Type B pancreatic cell (in vitro differentiated cells): ENCODE measurements at regions not wholly inside any gene's neighbourhood (a gene's known extent, or its start where the extent isn't known, plus 50 kb on each side); places are given as distances from the start of the nearest gene placed in this dataset.

ENCODE experiments used
- DNase-seq: peaks from one replicate; pipeline ENCODE4 v3.0.0; 2021; ENCODE audit warnings: mixed read lengths; ENCODE audit not compliant: unreplicated experiment; ENCODE audit errors: extremely low spot score
- H3K27ac Mint-ChIP-seq: 2 replicates; pipeline ENCODE4 v1.8.0; 2021; ENCODE audit warnings: mild to moderate bottlenecking, mixed read lengths
- H3K27me3 Mint-ChIP-seq: 2 replicates; pipeline ENCODE4 v1.8.0; 2021; ENCODE audit warnings: mixed read lengths
- H3K36me3 Mint-ChIP-seq: 2 replicates; pipeline ENCODE4 v1.8.0; 2021; ENCODE audit warnings: mixed read lengths
- H3K4me1 Mint-ChIP-seq: one replicate; pipeline ENCODE4 v1.8.0; 2021; ENCODE audit warnings: mixed read lengths; ENCODE audit not compliant: unreplicated experiment
- H3K4me3 Mint-ChIP-seq: 2 replicates; pipeline ENCODE4 v1.8.0; 2021; ENCODE audit warnings: mild to moderate bottlenecking, mixed read lengths
- H3K9me3 Mint-ChIP-seq: 2 replicates; pipeline ENCODE4 v1.8.0; 2021; ENCODE audit warnings: mixed read lengths
- TF ChIP-seq, protein P1 (sequence below): fragments of 200-600 bp; sonication (generic); conservative IDR thresholded peaks from 2 replicates; pipeline ENCODE4 v1.5.0; 2021; ENCODE audit warnings: antibody characterized with exemption, mild to moderate bottlenecking

DNA sequence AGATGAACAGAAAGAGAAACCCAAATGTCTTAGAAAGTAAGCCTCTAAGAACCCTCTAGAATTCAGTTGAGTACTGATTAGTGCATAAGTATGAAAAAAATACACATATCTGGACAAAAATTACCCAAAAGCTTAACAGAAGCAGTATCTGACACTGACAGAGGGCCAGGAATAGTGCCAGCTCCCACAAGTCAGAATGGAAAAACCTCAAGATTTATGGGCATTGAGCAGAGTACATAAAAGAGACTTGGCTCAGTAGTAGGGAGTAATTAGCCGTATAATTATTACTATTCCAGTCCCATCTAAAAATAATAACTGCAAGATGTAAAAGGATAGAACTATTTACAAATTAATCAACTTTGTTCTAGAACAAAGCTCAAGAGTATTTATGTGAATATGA lies 834.5 kb downstream of the FAM181B start:
- H3K9me3 Mint-ChIP-seq: no peaks in the 10 kb centered on the region
- no peak overlapping the region for H3K4me3 Mint-ChIP-seq
- TF ChIP-seq, protein P1, sequence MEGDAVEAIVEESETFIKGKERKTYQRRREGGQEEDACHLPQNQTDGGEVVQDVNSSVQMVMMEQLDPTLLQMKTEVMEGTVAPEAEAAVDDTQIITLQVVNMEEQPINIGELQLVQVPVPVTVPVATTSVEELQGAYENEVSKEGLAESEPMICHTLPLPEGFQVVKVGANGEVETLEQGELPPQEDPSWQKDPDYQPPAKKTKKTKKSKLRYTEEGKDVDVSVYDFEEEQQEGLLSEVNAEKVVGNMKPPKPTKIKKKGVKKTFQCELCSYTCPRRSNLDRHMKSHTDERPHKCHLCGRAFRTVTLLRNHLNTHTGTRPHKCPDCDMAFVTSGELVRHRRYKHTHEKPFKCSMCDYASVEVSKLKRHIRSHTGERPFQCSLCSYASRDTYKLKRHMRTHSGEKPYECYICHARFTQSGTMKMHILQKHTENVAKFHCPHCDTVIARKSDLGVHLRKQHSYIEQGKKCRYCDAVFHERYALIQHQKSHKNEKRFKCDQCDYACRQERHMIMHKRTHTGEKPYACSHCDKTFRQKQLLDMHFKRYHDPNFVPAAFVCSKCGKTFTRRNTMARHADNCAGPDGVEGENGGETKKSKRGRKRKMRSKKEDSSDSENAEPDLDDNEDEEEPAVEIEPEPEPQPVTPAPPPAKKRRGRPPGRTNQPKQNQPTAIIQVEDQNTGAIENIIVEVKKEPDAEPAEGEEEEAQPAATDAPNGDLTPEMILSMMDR: no peak
- H3K27ac Mint-ChIP-seq: no peak overlapping the region
- H3K27me3 Mint-ChIP-seq: no peaks in the 10 kb centered on the region
- no peaks in the 10 kb centered on the region for H3K36me3 Mint-ChIP-seq
- H3K4me1 Mint-ChIP-seq: no peaks in the 10 kb centered on the region
- DNase-seq: no peak

DNA sequence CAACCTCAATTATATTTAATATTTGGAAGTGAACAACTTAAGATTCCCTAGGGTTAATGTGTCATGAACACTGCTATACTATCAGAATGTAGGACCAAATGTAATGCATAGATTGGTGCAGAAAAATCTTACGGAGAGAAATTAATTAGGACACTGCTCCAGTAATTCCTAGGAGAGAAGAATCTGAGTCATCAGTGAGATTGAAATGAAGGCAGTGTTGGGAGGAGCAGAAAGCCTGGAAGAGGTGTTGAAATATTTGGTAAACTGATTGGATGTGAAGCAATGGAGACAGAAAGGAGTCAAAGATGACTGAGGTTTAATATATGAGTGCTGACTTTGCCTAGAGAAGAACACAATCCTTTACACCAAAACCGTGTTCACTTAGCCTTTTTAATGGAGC lies 836.0 kb downstream of the FAM181B start:
- no peaks in the 10 kb centered on the region for H3K9me3 Mint-ChIP-seq
- H3K36me3 Mint-ChIP-seq: no peaks in the 10 kb centered on the region

DNA sequence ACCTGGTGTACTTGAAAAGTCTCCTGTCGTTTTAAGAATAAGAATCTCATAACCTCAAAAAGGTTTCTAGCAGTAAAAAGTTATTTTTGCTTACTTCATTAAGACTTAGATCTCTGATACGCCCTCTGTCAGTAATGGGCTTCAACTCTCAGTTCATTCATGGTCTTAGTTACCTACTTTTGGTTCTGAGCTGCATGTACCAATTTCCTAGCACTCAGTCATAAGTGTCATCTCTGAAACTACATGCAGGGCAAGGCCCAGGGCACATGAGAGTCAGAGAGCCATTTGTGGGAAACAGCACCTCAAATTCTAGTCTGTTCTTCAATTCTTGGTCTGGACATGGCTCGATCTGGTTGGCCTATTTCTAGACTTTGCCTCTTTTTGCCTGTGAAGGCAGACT lies 838.4 kb downstream of the FAM181B start:
- Mint-ChIP-seq H3K4me1 (no peaks in the 10 kb centered on the region), H3K27ac (no peak overlapping the region), H3K9me3 (no peaks in the 10 kb centered on the region), H3K27me3 (no peaks in the 10 kb centered on the region), H3K36me3 (no peaks in the 10 kb centered on the region), H3K4me3 (no peak overlapping the region)
- TF ChIP-seq, protein P1: no peak
- no peak for DNase-seq

More for the DNA sequence above, 836.0 kb downstream of the FAM181B start:
- Mint-ChIP-seq H3K27me3 (no peaks in the 10 kb centered on the region), H3K27ac (no peak overlapping the region), H3K4me1 (no peaks in the 10 kb centered on the region), H3K4me3 (no peak overlapping the region)
- TF ChIP-seq, protein P1: no peak
- DNase-seq: no peak

DNA sequence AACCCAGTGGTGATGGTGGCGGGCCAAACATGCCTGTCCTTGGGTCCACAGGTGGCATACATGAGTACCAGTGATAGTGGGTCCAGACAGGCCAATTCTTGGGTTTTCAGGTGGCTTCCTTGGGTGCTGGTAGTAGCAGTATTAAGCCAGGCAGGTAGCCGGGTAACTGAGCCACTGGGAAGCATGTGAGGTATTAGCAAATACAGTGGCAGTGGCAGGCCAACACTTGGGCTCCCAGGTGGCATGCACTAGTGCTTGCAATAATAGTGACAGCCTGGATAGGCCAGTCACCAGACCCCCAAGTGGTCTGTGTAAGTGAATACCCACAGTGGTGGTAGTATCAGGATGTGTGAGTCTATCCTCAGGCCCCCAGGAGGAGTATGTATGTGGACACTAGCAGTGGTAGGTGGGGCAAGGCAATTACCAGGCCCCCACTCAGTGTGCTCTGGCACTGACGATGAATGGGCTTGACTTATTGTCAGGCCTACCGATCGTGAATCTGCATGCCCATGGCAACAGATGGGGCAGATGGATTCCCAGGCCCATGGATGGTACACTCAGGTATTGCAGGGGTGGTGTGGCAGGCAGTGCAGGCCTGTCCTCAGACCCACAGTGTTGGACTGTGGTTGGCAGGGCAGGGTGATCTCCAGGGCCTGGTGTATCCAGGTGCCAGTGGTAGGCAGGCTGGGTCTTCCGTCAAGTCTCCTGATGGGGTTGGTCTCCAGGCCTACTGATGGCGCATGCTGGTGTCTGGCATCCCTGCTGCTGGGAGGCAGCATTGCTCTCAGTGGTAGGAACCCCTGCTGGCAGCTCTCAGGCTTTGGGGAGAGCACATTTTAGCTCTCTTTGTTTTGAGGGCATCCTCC lies 840.7 kb downstream of the FAM181B start:
- TF ChIP-seq, protein P1: no peak
- H3K27me3 Mint-ChIP-seq: no peaks in the 10 kb centered on the region
- H3K4me3 Mint-ChIP-seq: no peak overlapping the region
- no peak overlapping the region for H3K27ac Mint-ChIP-seq
- H3K9me3 Mint-ChIP-seq: no peaks in the 10 kb centered on the region
- no peaks in the 10 kb centered on the region for H3K36me3 Mint-ChIP-seq
- no peaks in the 10 kb centered on the region for H3K4me1 Mint-ChIP-seq
- DNase-seq: no peak

DNA sequence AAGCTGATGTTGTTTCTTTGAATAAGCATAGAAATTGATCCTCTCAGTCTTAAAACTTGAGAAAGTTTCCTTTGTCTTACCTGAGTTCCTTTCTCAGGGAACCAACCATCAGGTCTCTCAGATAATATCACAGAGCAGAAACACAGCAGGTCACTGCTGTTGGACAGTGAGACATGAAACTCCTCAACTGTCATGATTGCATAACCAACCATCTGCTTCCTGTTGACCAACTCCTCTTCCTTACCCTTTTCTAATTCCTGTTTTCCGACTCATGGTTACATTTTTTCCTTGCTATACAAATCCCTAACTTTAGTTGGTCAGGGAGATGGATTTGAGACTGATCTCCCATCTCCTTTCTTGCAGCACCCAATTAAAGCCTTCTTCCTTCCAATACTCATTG lies 845.3 kb downstream of the FAM181B start:
- Mint-ChIP-seq H3K36me3 (no peaks in the 10 kb centered on the region), H3K4me1 (no peaks in the 10 kb centered on the region), H3K9me3 (no peaks in the 10 kb centered on the region), H3K27me3 (no peaks in the 10 kb centered on the region), H3K27ac (no peak overlapping the region), H3K4me3 (no peak overlapping the region)
- no peak for DNase-seq
- TF ChIP-seq, protein P1: no peak
